ENCODE measurements at regions not wholly inside any gene's neighbourhood (a gene's known extent, or its start where the extent isn't known, plus 50 kb on each side); places are given as distances from the start of the nearest gene placed in this dataset.

DNA sequence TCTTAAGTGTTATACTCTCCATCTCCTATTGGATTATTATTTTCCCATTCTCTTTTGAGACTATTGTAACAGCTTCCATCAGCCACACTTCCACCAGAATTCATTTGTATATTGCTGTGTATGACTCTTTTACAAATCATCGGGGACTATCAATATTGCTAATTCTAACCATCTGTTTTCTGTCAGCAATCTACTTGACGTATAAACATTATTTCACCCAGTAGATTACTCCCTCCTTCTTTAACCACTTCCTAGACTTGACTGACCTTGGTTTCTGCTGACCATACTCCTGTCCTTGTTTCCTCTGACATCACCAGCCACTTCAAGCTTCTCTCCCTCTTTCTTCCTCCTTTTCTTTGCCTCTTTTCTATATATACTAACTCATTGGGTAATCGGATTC is 402.9 kb downstream of the PCDH18 start:
- no peak for ATAC-seq (ENCODE audit: low read depth)
- H3K4me1 Mint-ChIP-seq: no peaks in the 10 kb centered on the region

DNA sequence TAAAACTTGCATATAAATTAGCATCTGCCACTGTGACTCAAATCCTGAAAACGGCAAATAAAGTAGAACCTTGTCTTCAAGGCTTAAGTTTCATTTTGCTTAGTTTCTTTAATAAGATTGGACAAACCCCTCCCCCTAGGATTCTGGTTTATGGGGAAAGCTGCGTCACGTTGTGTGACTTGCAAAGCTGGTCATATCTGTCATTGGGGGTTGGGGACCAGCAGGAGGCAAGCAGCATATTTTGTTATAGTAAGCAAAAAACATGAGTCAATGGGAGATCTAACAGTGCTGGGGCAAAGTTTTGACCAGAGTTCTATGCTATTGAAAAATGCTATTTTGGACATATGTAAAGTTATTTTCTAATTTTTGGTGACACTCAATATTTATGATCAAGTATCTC is 407.3 kb downstream of the PCDH18 start:
- no peaks in the 10 kb centered on the region for H3K27me3 ChIP-seq (replicated peaks in 1 of 4; ENCODE audit: control extremely low read depth in 1 of 4, control insufficient read depth in 3 of 4, insufficient read depth in 4 of 4, low read length in 3 of 4)
- 67% methylated on average over 1 of the region's 3 CpGs for WGBS (ENCODE audit: insufficient coverage)
- H3K4me2 ChIP-seq (replicated peaks; ENCODE audit: low read depth, low read length, poor library complexity, severe bottlenecking): no peak overlapping the region
- no peak for DNase-seq
- Mint-ChIP-seq H3K27me3 (no peaks in the 10 kb centered on the region), H3K4me1 (no peaks in the 10 kb centered on the region), H3K9me3 (ENCODE audit: insufficient read depth) (no peaks in the 10 kb centered on the region), H3K27ac (no peak overlapping the region), H3K4me3 (no peak overlapping the region)
- intact Hi-C loops (cut with micrococcal nuclease): no loop called here
- H3K27ac ChIP-seq (ENCODE audit: low read length in 2 of 2): no peak overlapping the region
- no peak overlapping the region for H3K4me3 ChIP-seq (ENCODE audit: control extremely low read depth in 1 of 5, extremely low read depth in 1 of 5, insufficient read depth in 1 of 5, low read depth in 2 of 5, low read length in 4 of 5)
- H3K36me3 ChIP-seq (replicated peaks in 1 of 2; ENCODE audit: control extremely low read depth in 1 of 2, control insufficient read depth in 1 of 2, extremely low read depth in 1 of 2, insufficient read depth in 2 of 2, low read length in 1 of 2): no peaks in the 10 kb centered on the region
- no peaks in the 10 kb centered on the region for H4K20me1 ChIP-seq (ENCODE audit: control insufficient read depth, insufficient read depth, low read length, poor library complexity, severe bottlenecking)
- no peaks in the 10 kb centered on the region for H3K79me2 ChIP-seq (ENCODE audit: control insufficient read depth, insufficient read depth, low read length)
- ChIA-PET POLR2A (no interaction called here), CTCF (no interaction called here)
- H3K4me1 ChIP-seq (ENCODE audit: control insufficient read depth in 2 of 2, insufficient read depth in 2 of 2, low read length in 2 of 2): no peaks in the 10 kb centered on the region
- no peak overlapping the region for H3K9ac ChIP-seq (ENCODE audit: low read length)
- no peak overlapping the region for H2AFZ ChIP-seq (ENCODE audit: insufficient read depth, low read depth, low read length, poor library complexity, severe bottlenecking)
- no peak for TF ChIP-seq EZH2 (IDR thresholded peaks at IDR 0.05; ENCODE audit: borderline replicate concordance, insufficient read depth, low read depth, low read length, poor library complexity, severe bottlenecking)
- TF ChIP-seq, protein P1, sequence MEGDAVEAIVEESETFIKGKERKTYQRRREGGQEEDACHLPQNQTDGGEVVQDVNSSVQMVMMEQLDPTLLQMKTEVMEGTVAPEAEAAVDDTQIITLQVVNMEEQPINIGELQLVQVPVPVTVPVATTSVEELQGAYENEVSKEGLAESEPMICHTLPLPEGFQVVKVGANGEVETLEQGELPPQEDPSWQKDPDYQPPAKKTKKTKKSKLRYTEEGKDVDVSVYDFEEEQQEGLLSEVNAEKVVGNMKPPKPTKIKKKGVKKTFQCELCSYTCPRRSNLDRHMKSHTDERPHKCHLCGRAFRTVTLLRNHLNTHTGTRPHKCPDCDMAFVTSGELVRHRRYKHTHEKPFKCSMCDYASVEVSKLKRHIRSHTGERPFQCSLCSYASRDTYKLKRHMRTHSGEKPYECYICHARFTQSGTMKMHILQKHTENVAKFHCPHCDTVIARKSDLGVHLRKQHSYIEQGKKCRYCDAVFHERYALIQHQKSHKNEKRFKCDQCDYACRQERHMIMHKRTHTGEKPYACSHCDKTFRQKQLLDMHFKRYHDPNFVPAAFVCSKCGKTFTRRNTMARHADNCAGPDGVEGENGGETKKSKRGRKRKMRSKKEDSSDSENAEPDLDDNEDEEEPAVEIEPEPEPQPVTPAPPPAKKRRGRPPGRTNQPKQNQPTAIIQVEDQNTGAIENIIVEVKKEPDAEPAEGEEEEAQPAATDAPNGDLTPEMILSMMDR (IDR thresholded peaks at IDR 0.05): no peak
- ATAC-seq (ENCODE audit: low read depth): no peak
- no peaks in the 10 kb centered on the region for H3K9me3 ChIP-seq (ENCODE audit: control extremely low read depth in 1 of 3, control insufficient read depth in 2 of 3, insufficient read depth in 1 of 3, low read length in 2 of 3)

More for the DNA sequence above, 402.9 kb downstream of the PCDH18 start:
- no peak overlapping the region for H3K4me3 ChIP-seq (ENCODE audit: control extremely low read depth in 1 of 5, extremely low read depth in 1 of 5, insufficient read depth in 1 of 5, low read depth in 2 of 5, low read length in 4 of 5)
- no peaks in the 10 kb centered on the region for H3K9me3 ChIP-seq (ENCODE audit: control extremely low read depth in 1 of 3, control insufficient read depth in 2 of 3, insufficient read depth in 1 of 3, low read length in 2 of 3)
- no peaks in the 10 kb centered on the region for H3K27me3 ChIP-seq (replicated peaks in 1 of 4; ENCODE audit: control extremely low read depth in 1 of 4, control insufficient read depth in 3 of 4, insufficient read depth in 4 of 4, low read length in 3 of 4)
- ChIA-PET POLR2A (no interaction called here), CTCF (no interaction called here)
- no peak for TF ChIP-seq EZH2 (IDR thresholded peaks at IDR 0.05; ENCODE audit: borderline replicate concordance, insufficient read depth, low read depth, low read length, poor library complexity, severe bottlenecking)
- TF ChIP-seq, protein P1 (IDR thresholded peaks at IDR 0.05): no peak
- H3K79me2 ChIP-seq (ENCODE audit: control insufficient read depth, insufficient read depth, low read length): no peaks in the 10 kb centered on the region
- no peak for DNase-seq
- no peaks in the 10 kb centered on the region for H3K4me1 ChIP-seq (ENCODE audit: control insufficient read depth in 2 of 2, insufficient read depth in 2 of 2, low read length in 2 of 2)
- H3K27ac Mint-ChIP-seq: no peak overlapping the region
- H3K4me2 ChIP-seq (replicated peaks; ENCODE audit: low read depth, low read length, poor library complexity, severe bottlenecking): no peak overlapping the region
- H2AFZ ChIP-seq (ENCODE audit: insufficient read depth, low read depth, low read length, poor library complexity, severe bottlenecking): no peak overlapping the region
- 75% methylated on average over 1 of the region's 3 CpGs for WGBS (ENCODE audit: insufficient coverage)
- H3K9me3 Mint-ChIP-seq (ENCODE audit: insufficient read depth): no peaks in the 10 kb centered on the region
- H3K27ac ChIP-seq (ENCODE audit: low read length in 2 of 2): no peak overlapping the region
- H3K9ac ChIP-seq (ENCODE audit: low read length): no peak overlapping the region
- H3K4me3 Mint-ChIP-seq: no peak overlapping the region
- no peaks in the 10 kb centered on the region for H3K27me3 Mint-ChIP-seq
- no peaks in the 10 kb centered on the region for H3K36me3 ChIP-seq (replicated peaks in 1 of 2; ENCODE audit: control extremely low read depth in 1 of 2, control insufficient read depth in 1 of 2, extremely low read depth in 1 of 2, insufficient read depth in 2 of 2, low read length in 1 of 2)
- intact Hi-C loops (cut with micrococcal nuclease): no loop called here
- no peaks in the 10 kb centered on the region for H4K20me1 ChIP-seq (ENCODE audit: control insufficient read depth, insufficient read depth, low read length, poor library complexity, severe bottlenecking)
